Lower leg skin (tissue), 3 donors: ENCODE measurements at regions not wholly inside any gene's neighbourhood (a gene's known extent, or its start where the extent isn't known, plus 50 kb on each side); places are given as distances from the start of the nearest gene placed in this dataset.

Experiments used
- CTCF ChIP-seq, 3 donors: fragments of 450-650 bp; IDR thresholded peaks; one replicate each; pipeline ENCODE4 v1.5.1; 2016; ENCODE audit warnings: antibody characterized with exemption in 3 of 3, mild to moderate bottlenecking in 3 of 3, moderate library complexity in 2 of 3
- POLR2A ChIP-seq, 2 donors: fragments of 450-650 bp; IDR thresholded peaks; one replicate each; pipeline ENCODE4 v1.6.1; 2016 to 2017; ENCODE audit warnings: antibody characterized with exemption in 2 of 2, mild to moderate bottlenecking in 1 of 2, moderate library complexity in 1 of 2

GRCh38 chr6:104653781-104654180, 205.9 kb downstream of the HACE1 start:
- no peak for TF ChIP-seq POLR2A (IDR thresholded peaks at IDR 0.05)
- no peak for TF ChIP-seq CTCF (IDR thresholded peaks at IDR 0.05)
